SH-SY5Y (cell line): ENCODE measurements at regions not wholly inside any gene's neighbourhood (a gene's known extent, or its start where the extent isn't known, plus 50 kb on each side); places are given as distances from the start of the nearest gene placed in this dataset.

Experiments
- GATA2 ChIP-seq: IDR thresholded peaks from 2 replicates; pipeline ENCODE4 v1.6.1; 2011; ENCODE audit warnings: mild to moderate bottlenecking, low read depth, low read length
- GATA3 ChIP-seq: IDR thresholded peaks from 2 replicates; pipeline ENCODE4 v1.6.1; 2011; ENCODE audit warnings: low read depth, mild to moderate bottlenecking, low read length, moderate library complexity

DNA sequence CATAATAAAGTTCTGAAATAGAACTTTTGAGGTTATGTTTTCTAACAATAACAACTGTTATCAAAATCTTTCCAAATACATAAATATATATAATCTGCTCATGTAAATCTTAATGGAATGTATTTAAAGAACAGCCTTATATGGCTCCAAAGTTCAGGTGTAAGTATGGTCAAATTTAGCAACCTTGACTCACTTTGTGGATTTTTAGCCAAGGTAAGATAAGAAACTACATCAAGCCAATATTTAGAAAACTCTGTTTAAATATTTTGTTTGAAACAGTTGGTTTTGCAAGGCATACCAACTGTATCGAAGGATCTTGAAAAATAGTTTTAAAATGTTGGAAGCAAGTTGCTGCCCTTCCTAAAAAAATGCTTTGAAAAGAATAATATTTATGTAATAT lies 228.9 kb upstream of the SEMA3D start:
- TF ChIP-seq GATA3 (no peak), GATA2 (no peak)
